ENCODE measurements at regions not wholly inside any gene's neighbourhood (a gene's known extent, or its start where the extent isn't known, plus 50 kb on each side); places are given as distances from the start of the nearest gene placed in this dataset.
"Not testable (repeated sequence)": the region's sequence is repeated elsewhere in the genome, so short reads cannot be mapped to it uniquely, and the experiment has no call there.

DNA sequence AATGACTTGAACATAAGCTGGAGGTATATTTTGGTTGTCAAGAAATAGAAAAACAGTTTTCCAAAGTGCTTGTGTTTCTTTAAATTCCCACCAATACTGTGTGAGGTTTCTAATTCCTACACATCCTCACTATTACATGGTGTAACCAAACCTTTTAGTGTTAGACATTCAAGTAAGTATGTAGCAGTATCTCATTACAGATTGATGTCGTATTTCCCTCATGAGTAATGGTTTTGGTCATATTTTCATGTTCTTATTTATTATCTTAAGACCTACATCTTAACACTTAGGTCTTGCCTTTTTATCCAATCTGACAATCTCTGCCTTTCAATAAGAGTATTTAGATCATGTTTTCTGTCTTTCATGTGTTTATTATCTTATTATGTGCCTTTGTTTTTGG lies 253.7 kb upstream of the ANXA10 start:
- Mint-ChIP-seq H3K4me3 (no peak overlapping the region), H3K27ac (no peak overlapping the region), H3K4me1 (ENCODE audit: low read depth in 2 of 2) (no peaks in the 10 kb centered on the region), H3K27me3 (no peaks in the 10 kb centered on the region), H3K36me3 (ENCODE audit: insufficient read depth) (no peaks in the 10 kb centered on the region), H3K9me3 (peaks cover 1 to 7% of the 10 kb centered on the region in 2 donors)
- no peak for DNase-seq
- ATAC-seq (replicated peaks): no peak

DNA sequence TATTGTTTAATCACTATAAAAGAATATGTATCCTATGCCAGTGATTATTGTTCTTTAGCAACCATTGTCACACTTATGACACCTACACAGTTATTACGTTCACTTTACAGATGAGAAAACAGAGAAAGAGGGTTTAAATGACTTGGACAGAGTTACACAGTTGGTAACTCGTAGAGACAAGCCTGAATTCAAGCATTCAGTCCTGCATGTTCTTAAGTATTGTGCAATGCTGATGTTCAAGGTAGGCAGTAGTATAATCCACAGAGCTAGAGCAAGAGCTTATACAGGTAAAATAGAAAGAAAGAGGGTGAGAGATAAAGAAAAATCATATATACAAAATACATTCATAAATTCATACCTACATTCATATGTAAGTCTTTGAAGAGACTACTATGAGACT lies 249.8 kb upstream of the ANXA10 start:
- Mint-ChIP-seq H3K9me3 (peaks cover under 1 to 1% of the 10 kb centered on the region in 2 donors), H3K4me1 (ENCODE audit: low read depth in 2 of 2) (no peaks in the 10 kb centered on the region), H3K4me3 (no peak overlapping the region), H3K36me3 (ENCODE audit: insufficient read depth) (no peaks in the 10 kb centered on the region), H3K27ac (no peak overlapping the region), H3K27me3 (no peaks in the 10 kb centered on the region)
- ATAC-seq (replicated peaks) (no peak), DNase-seq (no peak)

DNA sequence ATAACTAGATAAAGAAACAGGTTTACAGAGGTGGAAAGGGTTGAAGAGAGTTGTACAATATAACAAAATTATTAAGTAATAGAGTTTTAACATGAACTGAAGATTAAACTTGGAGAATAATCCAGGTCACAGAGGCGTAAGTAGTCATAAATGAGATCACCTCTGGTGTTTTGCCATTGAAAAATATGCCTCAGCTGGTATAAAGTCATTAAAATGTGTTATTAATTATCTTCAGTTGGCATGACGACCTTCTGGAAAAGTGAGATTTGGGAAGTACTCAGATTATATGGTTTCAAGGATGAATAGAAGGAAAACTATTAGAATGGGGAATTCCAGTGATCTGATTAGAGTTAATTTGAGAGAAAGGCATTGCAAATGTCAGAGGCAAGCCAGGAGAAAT lies 237.5 kb upstream of the ANXA10 start:
- H3K4me3 Mint-ChIP-seq: no peak overlapping the region
- H3K27me3 Mint-ChIP-seq: no peaks in the 10 kb centered on the region
- no peaks in the 10 kb centered on the region for H3K4me1 Mint-ChIP-seq (ENCODE audit: low read depth in 2 of 2)
- ATAC-seq (replicated peaks) (no peak), DNase-seq (no peak)
- peaks cover 4 to 18% of the 10 kb centered on the region in 2 donors for H3K9me3 Mint-ChIP-seq
- H3K27ac Mint-ChIP-seq: no peak overlapping the region
- H3K36me3 Mint-ChIP-seq (ENCODE audit: insufficient read depth): no peaks in the 10 kb centered on the region

DNA sequence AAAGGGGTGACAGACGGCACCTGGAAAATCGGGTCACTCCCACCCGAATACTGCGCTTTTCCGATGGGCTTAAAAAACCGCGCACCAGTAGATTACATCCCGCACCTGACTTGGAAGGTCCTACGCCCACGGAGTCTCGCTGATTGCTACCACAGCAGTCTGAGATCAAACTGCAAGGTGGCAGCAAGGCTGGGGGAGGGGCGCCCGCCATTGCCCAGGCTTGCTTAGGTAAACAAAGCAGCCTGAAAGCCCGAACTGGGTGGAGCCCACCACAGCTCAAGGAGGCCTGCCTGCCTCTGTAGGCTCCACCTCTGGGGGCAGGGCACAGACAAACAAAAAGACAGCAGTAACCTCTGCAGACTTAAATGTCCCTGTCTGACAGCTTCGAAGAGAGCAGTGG lies 234.2 kb upstream of the ANXA10 start:
- ATAC-seq (replicated peaks); H3K9me3 Mint-ChIP-seq; H3K27me3 Mint-ChIP-seq; DNase-seq; H3K4me3 Mint-ChIP-seq; H3K4me1 Mint-ChIP-seq (ENCODE audit: low read depth in 2 of 2); H3K36me3 Mint-ChIP-seq (ENCODE audit: insufficient read depth); H3K27ac Mint-ChIP-seq: not testable (repeated sequence)

DNA sequence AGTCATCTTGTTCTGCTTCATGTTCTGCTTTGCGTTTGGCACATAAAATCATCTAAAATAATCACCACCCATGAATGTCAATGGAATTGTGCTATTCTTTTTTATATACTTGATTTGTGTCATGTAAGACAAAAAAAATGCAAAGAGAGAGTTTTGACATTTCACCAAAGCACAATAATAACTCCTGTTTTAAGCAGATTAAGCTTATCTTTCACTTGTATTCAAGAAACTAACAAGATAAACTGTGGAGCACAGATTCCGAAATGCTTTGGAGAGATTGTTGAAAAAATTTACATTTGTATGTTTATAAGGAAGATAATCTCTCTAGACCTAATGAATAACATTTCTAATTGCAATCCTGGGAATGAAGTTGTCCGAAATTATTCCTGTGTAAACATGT lies 225.1 kb upstream of the ANXA10 start:
- Mint-ChIP-seq H3K4me1 (ENCODE audit: low read depth in 2 of 2) (no peaks in the 10 kb centered on the region), H3K27ac (no peak overlapping the region), H3K9me3 (peaks cover 0 to 6% of the 10 kb centered on the region in 2 donors), H3K4me3 (no peak overlapping the region), H3K27me3 (no peaks in the 10 kb centered on the region), H3K36me3 (ENCODE audit: insufficient read depth) (no peaks in the 10 kb centered on the region)
- ATAC-seq (replicated peaks) (no peak), DNase-seq (no peak)

DNA sequence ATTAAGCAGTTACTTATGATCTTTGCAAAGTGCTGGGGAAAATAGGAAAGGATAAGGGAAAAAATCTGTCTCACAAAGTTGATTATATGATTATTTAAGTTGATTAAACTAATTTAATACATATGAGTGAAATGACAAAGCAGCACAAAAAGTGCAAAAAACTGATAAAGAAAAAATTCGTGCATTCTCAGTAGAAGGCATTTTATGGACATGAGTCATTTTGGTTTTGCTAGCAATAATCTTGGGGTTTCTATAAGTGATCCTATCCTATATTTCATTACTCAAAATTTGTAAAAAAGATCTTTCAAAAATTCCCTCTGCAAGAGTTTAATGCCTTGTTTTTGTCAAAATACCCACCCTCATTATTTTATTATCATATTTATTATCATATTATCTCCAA lies 224.2 kb upstream of the ANXA10 start:
- H3K4me1 Mint-ChIP-seq (ENCODE audit: low read depth in 2 of 2): no peaks in the 10 kb centered on the region
- H3K9me3 Mint-ChIP-seq: peaks cover 0 to 6% of the 10 kb centered on the region in 2 donors
- no peaks in the 10 kb centered on the region for H3K27me3 Mint-ChIP-seq
- H3K4me3 Mint-ChIP-seq: no peak overlapping the region
- no peak for ATAC-seq (replicated peaks)
- DNase-seq: no peak
- H3K36me3 Mint-ChIP-seq (ENCODE audit: insufficient read depth): no peaks in the 10 kb centered on the region
- H3K27ac Mint-ChIP-seq: no peak overlapping the region

DNA sequence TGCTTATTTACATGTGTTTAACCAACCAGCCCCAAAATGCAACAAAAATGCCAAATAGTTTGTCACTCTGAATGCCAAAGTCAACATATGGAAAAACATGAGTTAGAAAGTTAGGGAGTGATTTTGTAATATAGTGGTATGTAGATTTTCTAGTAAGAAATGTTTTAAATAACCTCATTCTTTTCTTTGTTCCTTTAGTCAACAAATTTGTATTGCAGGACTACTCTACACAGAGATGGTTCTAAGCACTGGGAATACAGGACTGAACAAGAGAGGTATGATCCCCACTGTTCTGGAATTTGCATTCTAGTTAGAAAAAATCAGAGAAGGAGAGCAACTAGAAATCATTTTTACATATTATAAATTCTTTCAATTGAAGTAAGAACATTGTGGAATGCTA lies 218.8 kb upstream of the ANXA10 start:
- no peak for DNase-seq
- Mint-ChIP-seq H3K27me3 (no peaks in the 10 kb centered on the region), H3K36me3 (ENCODE audit: insufficient read depth) (no peaks in the 10 kb centered on the region), H3K9me3 (peaks cover 20 to 22% of the 10 kb centered on the region in 2 donors), H3K4me3 (no peak overlapping the region), H3K4me1 (ENCODE audit: low read depth in 2 of 2) (no peaks in the 10 kb centered on the region), H3K27ac (no peak overlapping the region)
- no peak for ATAC-seq (replicated peaks)

DNA sequence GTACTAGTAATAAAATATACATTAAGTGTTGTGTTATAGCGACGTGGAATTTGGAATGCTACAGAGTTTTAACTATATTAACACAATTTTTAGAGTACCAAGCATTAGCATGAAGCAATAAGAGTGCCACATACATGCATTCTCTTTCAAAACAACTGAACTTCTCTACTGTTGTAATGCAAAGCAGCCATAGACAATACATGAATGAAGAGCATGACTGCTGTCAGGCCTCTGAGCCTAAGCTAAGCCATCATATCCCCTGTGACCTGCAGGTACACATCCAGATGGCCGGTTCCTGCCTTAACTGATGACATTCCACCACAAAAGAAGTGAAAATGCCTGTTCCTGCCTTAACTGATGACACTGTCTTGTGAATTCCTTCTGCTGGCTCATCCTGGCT lies 216.2 kb upstream of the ANXA10 start:
- not testable (repeated sequence) for H3K4me3 Mint-ChIP-seq; H3K27ac Mint-ChIP-seq; DNase-seq; H3K4me1 Mint-ChIP-seq (ENCODE audit: low read depth in 2 of 2); ATAC-seq (replicated peaks); H3K36me3 Mint-ChIP-seq (ENCODE audit: insufficient read depth); H3K27me3 Mint-ChIP-seq
- H3K9me3 Mint-ChIP-seq: peaks cover 18 to 40% of the 10 kb centered on the region in 2 donors

DNA sequence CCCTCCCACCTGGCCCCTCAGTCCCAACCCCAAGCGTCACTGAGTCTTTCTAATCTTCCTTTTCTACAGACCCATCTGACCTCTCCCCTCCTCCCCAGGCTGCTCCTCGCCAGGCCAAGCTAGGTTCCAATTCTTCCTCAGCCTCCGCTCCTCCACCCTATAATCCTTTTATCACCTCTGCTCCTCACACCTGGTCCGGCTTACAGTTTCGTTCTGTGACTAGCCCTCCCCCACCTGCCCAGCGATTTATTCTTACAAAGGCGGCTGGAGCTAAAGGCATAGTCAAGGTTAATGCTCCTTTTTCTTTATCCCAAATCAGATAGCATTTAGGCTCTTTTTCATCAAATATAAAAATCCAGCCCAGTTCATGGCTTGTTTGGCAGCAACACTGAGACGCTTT lies 214.5 kb upstream of the ANXA10 start:
- DNase-seq; H3K4me3 Mint-ChIP-seq; ATAC-seq (replicated peaks); H3K4me1 Mint-ChIP-seq (ENCODE audit: low read depth in 2 of 2); H3K27me3 Mint-ChIP-seq; H3K27ac Mint-ChIP-seq; H3K36me3 Mint-ChIP-seq (ENCODE audit: insufficient read depth): not testable (repeated sequence)
- peaks cover 21 to 40% of the 10 kb centered on the region in 2 donors for H3K9me3 Mint-ChIP-seq

DNA sequence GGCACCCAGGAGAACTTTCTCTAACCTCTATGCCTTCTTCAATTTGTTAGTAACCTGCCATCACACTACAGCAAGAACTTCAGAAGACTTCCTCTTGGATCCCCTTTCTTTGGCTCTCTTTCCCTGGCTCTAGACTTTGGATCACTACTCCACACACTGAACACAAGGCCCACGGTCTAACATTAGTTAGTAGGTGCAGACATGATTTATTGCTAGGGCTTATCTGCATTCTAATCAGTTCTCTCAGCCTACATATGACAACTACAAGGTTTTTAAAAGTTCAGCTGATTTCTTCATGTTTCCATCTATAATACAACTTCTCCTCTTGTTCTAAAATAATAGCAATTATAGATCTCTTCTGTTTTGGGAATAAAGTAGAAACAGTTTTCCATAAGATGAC lies 209.1 kb upstream of the ANXA10 start:
- no peaks in the 10 kb centered on the region for H3K4me1 Mint-ChIP-seq (ENCODE audit: low read depth in 2 of 2)
- no peaks in the 10 kb centered on the region for H3K36me3 Mint-ChIP-seq (ENCODE audit: insufficient read depth)
- no peak overlapping the region for H3K4me3 Mint-ChIP-seq
- peaks cover 14 to 21% of the 10 kb centered on the region in 2 donors for H3K9me3 Mint-ChIP-seq
- ATAC-seq (replicated peaks): no peak
- H3K27ac Mint-ChIP-seq: no peak overlapping the region
- no peaks in the 10 kb centered on the region for H3K27me3 Mint-ChIP-seq
- DNase-seq: no peak

DNA sequence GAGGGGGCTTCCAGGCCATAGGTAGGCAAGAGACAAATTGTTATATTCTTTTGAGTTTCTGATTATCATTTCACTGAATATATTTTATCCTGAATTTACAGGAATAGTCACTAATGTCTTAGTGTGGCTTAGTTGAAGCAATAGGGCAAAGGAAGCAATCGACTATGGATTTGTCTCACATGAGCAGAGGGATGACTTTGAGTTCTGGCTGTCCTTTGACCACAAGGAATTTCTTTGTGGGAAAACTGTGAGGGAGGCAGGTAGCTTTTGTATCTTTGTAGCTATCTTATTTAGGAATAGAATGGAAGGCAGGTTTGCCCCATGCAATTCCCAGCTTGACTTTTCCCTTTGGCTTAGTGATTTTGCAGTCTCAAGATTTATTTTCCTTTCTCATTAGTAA lies 207.3 kb upstream of the ANXA10 start:
- Mint-ChIP-seq H3K27ac (no peak overlapping the region), H3K4me1 (ENCODE audit: low read depth in 2 of 2) (no peaks in the 10 kb centered on the region), H3K9me3 (peaks cover 11 to 17% of the 10 kb centered on the region in 2 donors), H3K4me3 (no peak overlapping the region), H3K36me3 (ENCODE audit: insufficient read depth) (no peaks in the 10 kb centered on the region), H3K27me3 (no peaks in the 10 kb centered on the region)
- no peak for DNase-seq
- ATAC-seq (replicated peaks): no peak

DNA sequence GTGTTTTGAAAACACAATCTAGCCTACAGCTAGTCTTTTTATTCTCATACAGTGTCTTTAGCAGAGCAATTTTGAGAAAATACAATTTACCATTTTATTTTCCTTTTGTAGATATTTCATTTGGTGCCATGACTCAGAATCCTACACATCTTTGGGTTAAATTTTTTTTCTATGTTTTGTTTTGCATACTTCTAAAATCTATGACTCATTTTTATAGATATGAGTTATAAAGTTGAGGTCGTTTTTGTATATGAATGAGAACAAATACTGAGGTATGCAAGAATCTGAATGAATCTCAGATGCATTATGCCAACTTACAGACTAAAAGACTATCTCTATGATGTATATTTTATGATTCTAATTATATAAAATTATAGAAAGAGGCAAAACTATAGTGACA lies 206.5 kb upstream of the ANXA10 start:
- Mint-ChIP-seq H3K9me3 (peaks cover 12 to 17% of the 10 kb centered on the region in 2 donors), H3K4me1 (ENCODE audit: low read depth in 2 of 2) (no peaks in the 10 kb centered on the region), H3K4me3 (no peak overlapping the region), H3K36me3 (ENCODE audit: insufficient read depth) (no peaks in the 10 kb centered on the region), H3K27me3 (no peaks in the 10 kb centered on the region), H3K27ac (no peak overlapping the region)
- no peak for DNase-seq
- ATAC-seq (replicated peaks): no peak

DNA sequence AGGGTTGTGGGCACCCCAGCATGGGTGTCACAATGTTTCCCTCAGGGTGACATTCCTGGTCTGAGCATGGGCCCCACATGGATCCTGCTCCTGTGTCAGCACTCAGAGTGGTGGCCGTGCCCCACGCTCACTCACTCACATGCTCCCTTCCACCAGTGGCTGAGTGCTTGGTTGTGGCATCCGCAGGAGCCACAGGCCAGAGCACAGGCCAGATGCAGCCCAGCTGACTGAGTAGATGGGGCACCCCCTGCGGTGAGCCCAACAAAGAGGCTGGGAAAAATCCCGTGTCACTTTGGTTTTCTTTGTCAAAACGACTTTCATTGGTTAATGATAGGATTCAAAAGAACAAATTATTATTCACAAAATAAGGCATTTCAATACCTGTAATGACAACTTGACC lies 204.6 kb upstream of the ANXA10 start:
- ATAC-seq (replicated peaks) (no peak), DNase-seq (no peak)
- H3K4me1 Mint-ChIP-seq (ENCODE audit: low read depth in 2 of 2): no peaks in the 10 kb centered on the region
- peaks cover 12 to 13% of the 10 kb centered on the region in 2 donors for H3K9me3 Mint-ChIP-seq
- no peak overlapping the region for H3K4me3 Mint-ChIP-seq
- H3K27me3 Mint-ChIP-seq: no peaks in the 10 kb centered on the region
- no peak overlapping the region for H3K27ac Mint-ChIP-seq
- H3K36me3 Mint-ChIP-seq (ENCODE audit: insufficient read depth): no peaks in the 10 kb centered on the region

DNA sequence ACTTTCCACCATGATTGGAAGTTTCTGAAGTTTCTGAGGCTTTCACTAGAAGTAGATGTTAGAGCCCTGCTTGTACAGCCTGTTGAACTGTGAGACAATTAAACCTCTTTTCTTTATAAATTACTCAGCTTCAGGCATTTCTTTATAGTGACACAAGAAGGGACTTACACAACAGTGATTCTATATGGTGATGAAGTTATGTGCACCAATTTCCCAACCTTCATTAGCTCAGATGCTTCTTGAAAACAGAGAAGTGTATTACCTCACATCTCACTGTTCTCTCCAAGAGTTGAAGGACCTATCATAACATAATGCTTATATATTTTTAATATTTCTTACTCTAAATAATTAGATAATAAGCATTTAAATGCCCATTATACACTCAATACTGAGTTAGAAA lies 202.1 kb upstream of the ANXA10 start:
- Mint-ChIP-seq H3K4me3 (no peak overlapping the region), H3K27me3 (no peaks in the 10 kb centered on the region), H3K9me3 (peaks cover 8 to 12% of the 10 kb centered on the region in 2 donors), H3K36me3 (ENCODE audit: insufficient read depth) (no peaks in the 10 kb centered on the region), H3K4me1 (ENCODE audit: low read depth in 2 of 2) (no peaks in the 10 kb centered on the region), H3K27ac (no peak overlapping the region)
- DNase-seq: no peak
- ATAC-seq (replicated peaks): no peak

DNA sequence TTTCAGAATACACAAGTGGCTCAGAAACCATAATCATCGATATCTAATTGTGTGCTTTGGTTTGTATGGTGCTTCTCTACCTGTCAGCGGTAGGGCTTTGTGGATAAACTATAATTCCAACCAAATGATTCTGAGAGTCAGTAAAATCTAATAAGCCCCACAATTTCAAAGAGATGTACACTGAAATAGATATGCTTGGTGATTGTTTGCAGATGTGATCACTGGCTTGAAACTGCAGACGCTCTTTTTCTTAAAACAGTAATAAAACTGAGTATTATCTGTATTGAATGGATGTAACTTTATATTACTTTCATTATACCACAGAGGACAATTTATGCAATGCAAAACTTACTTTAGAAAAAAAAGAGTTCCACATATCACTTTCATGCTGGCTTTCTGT lies 198.8 kb upstream of the ANXA10 start:
- Mint-ChIP-seq H3K4me1 (ENCODE audit: low read depth in 2 of 2) (no peaks in the 10 kb centered on the region), H3K9me3 (peaks cover 8 to 11% of the 10 kb centered on the region in 2 donors), H3K4me3 (no peak overlapping the region), H3K36me3 (ENCODE audit: insufficient read depth) (no peaks in the 10 kb centered on the region), H3K27ac (no peak overlapping the region), H3K27me3 (no peaks in the 10 kb centered on the region)
- DNase-seq: no peak
- no peak for ATAC-seq (replicated peaks)
